Neural crest cell (in vitro differentiated cells): ENCODE measurements at regions not wholly inside any gene's neighbourhood (a gene's known extent, or its start where the extent isn't known, plus 50 kb on each side); places are given as distances from the start of the nearest gene placed in this dataset.
"Not testable (repeated sequence)": the region's sequence is repeated elsewhere in the genome, so short reads cannot be mapped to it uniquely, and the experiment has no call there.

Source experiments
- DNase-seq: peaks from one replicate; pipeline ENCODE4 v3.0.0; 2021; ENCODE audit warnings: low read depth, mixed read lengths, low spot score
- H3K27ac Mint-ChIP-seq: one replicate; pipeline ENCODE4 v1.8.0; 2021; ENCODE audit warnings: mild to moderate bottlenecking, mixed read lengths; ENCODE audit not compliant: unreplicated experiment
- H3K27me3 Mint-ChIP-seq: 2 replicates; pipeline ENCODE4 v1.8.0; 2021; ENCODE audit warnings: low read depth, mild to moderate bottlenecking, mixed read lengths
- H3K36me3 Mint-ChIP-seq: 2 replicates; pipeline ENCODE4 v1.8.0; 2021; ENCODE audit warnings: low read depth, mild to moderate bottlenecking, mixed read lengths
- H3K4me1 Mint-ChIP-seq: 2 replicates; pipeline ENCODE4 v1.8.0; 2021; ENCODE audit warnings: mixed read lengths
- H3K4me3 Mint-ChIP-seq: one replicate; pipeline ENCODE4 v1.8.0; 2021; ENCODE audit warnings: mild to moderate bottlenecking, mixed read lengths
- H3K9me3 Mint-ChIP-seq: 2 replicates; pipeline ENCODE4 v1.8.0; 2021; ENCODE audit warnings: mixed read lengths
- TF ChIP-seq, protein P1 (sequence below): fragments of 200-600 bp; sonication (generic); conservative IDR thresholded peaks from 2 replicates; pipeline ENCODE4 v1.5.0; 2021; ENCODE audit warnings: antibody characterized with exemption, mild to moderate bottlenecking

DNA sequence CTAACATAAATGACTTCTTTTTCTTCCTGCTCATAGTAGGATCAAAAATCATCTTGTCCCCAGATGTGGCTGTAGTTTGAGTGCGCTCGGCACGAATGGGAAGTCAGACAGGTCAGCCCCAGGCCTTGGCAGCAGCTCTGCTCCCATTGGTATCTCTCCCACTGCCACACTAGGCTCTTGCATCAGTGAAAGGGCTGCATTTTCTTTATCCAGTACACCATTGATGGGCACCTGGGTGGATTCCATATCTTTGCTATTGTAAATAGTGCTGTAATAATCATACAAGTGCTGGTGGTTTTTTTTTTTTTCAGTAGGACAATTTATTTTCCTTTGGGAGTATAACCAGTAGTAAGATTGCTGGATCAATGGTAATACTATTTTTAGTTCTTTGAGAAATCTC is 865.5 kb downstream of the CCDC85A start:
- peaks cover 7% of the 10 kb centered on the region for H3K4me1 Mint-ChIP-seq
- no peak for DNase-seq
- no peak overlapping the region for H3K4me3 Mint-ChIP-seq
- H3K27me3 Mint-ChIP-seq: no peaks in the 10 kb centered on the region
- no peak overlapping the region for H3K27ac Mint-ChIP-seq
- H3K9me3 Mint-ChIP-seq: no peaks in the 10 kb centered on the region
- H3K36me3 Mint-ChIP-seq: no peaks in the 10 kb centered on the region
- TF ChIP-seq, protein P1, sequence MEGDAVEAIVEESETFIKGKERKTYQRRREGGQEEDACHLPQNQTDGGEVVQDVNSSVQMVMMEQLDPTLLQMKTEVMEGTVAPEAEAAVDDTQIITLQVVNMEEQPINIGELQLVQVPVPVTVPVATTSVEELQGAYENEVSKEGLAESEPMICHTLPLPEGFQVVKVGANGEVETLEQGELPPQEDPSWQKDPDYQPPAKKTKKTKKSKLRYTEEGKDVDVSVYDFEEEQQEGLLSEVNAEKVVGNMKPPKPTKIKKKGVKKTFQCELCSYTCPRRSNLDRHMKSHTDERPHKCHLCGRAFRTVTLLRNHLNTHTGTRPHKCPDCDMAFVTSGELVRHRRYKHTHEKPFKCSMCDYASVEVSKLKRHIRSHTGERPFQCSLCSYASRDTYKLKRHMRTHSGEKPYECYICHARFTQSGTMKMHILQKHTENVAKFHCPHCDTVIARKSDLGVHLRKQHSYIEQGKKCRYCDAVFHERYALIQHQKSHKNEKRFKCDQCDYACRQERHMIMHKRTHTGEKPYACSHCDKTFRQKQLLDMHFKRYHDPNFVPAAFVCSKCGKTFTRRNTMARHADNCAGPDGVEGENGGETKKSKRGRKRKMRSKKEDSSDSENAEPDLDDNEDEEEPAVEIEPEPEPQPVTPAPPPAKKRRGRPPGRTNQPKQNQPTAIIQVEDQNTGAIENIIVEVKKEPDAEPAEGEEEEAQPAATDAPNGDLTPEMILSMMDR: no peak

DNA sequence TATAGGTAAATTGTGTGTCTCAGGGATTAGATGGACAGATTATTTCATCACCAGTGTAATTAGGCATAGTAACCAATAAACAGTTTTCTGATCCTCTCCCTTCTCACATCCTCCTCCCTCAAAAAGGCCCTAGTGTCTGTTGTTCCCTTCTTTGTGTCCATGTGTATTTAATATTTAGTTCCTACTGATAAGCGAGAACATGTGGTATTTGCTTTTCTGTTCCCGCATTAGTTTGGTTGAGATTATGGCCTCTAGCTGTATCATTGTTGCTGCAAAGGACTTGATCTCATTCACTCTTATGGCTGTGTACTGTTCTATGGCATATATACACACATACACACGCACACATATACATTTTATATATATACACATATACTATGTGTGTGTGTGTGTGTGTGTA is 866.2 kb downstream of the CCDC85A start:
- H3K9me3 Mint-ChIP-seq: no peaks in the 10 kb centered on the region
- peaks cover 5% of the 10 kb centered on the region for H3K4me1 Mint-ChIP-seq
- H3K27ac Mint-ChIP-seq: no peak overlapping the region
- H3K36me3 Mint-ChIP-seq: no peaks in the 10 kb centered on the region
- DNase-seq: no peak
- no peak overlapping the region for H3K4me3 Mint-ChIP-seq
- H3K27me3 Mint-ChIP-seq: peaks cover under 1% of the 10 kb centered on the region
- TF ChIP-seq, protein P1: no peak

- not testable (repeated sequence) for H3K4me3 Mint-ChIP-seq, H3K36me3 Mint-ChIP-seq, H3K27ac Mint-ChIP-seq, H3K9me3 Mint-ChIP-seq, H3K27me3 Mint-ChIP-seq, DNase-seq, H3K4me1 Mint-ChIP-seq
These were observed 882.5 kb downstream of the CCDC85A start for GRCh38 chr2:57066301-57066700.

DNA sequence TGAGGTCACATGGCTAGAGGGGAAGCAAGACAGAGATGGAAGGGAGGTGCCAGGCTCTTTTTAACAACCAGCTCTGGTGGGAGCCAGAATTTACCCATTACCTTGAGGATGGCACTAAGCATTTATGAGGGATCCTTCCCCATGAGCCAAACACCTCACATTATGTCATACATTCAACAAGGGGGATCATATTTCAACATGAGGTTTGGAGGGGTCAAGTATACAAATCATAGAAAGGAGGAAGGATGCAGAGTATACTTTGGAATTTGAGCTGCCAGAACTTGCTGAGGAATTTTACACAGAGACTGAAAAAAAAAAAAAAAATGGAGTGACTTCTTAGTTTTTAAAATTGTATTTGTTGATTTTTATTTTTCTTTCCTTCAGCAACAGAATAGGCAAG is 891.4 kb downstream of the CCDC85A start:
- H3K4me1 Mint-ChIP-seq: no peaks in the 10 kb centered on the region
- H3K4me3 Mint-ChIP-seq: no peak overlapping the region
- no peaks in the 10 kb centered on the region for H3K36me3 Mint-ChIP-seq
- H3K9me3 Mint-ChIP-seq: no peaks in the 10 kb centered on the region
- TF ChIP-seq, protein P1: no peak
- H3K27me3 Mint-ChIP-seq: no peaks in the 10 kb centered on the region
- no peak overlapping the region for H3K27ac Mint-ChIP-seq
- no peak for DNase-seq

DNA sequence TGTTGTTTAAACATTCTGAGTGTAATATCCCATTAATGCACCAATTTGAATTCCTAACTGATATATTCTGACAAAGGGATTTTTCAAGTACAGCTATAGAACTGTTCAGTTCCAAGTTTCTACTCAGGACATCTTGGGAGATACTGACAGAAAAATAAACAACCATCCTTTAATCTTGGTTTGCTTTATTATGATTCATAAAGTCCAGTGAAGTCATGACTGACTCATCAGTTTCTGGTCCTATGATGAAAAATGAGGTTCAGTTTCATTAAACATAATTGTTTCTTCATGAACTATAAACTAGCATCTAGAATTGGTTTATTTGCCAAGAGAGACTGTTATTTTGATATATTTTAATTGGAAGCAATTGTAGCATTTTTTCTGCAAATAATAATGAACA is 896.2 kb downstream of the CCDC85A start:
- Mint-ChIP-seq H3K36me3 (no peaks in the 10 kb centered on the region), H3K27ac (no peak overlapping the region)

GRCh38 chr2:57084697-57085281 is 901.0 kb downstream of the CCDC85A start:
- no peaks in the 10 kb centered on the region for H3K27me3 Mint-ChIP-seq
- H3K4me3 Mint-ChIP-seq: no peak overlapping the region
- H3K4me1 Mint-ChIP-seq: no peaks in the 10 kb centered on the region
- H3K27ac Mint-ChIP-seq: no peak overlapping the region
- no peaks in the 10 kb centered on the region for H3K36me3 Mint-ChIP-seq
- TF ChIP-seq, protein P1: no peak
- no peak for DNase-seq
- H3K9me3 Mint-ChIP-seq: peaks cover 4% of the 10 kb centered on the region

More for the DNA sequence above, 896.2 kb downstream of the CCDC85A start:
- no peaks in the 10 kb centered on the region for H3K9me3 Mint-ChIP-seq
- TF ChIP-seq, protein P1: no peak
- H3K4me3 Mint-ChIP-seq: no peak overlapping the region
- no peak for DNase-seq
- H3K4me1 Mint-ChIP-seq: no peaks in the 10 kb centered on the region
- H3K27me3 Mint-ChIP-seq: no peaks in the 10 kb centered on the region
